IMR-90 (cell line): ENCODE measurements at regions not wholly inside any gene's neighbourhood (a gene's known extent, or its start where the extent isn't known, plus 50 kb on each side); places are given as distances from the start of the nearest gene placed in this dataset.

Experiments used
- ATAC-seq: fragments of 200-7000 bp; cut with Tn5 transposase; 2 replicates; pipeline ENCODE4 v1.9.1; 2020; ENCODE audit warnings: low read depth, mild to moderate bottlenecking, moderate library complexity
- BruUV-seq: library from RNA; stranded (reverse); fragments of 400-500 nt; replicated peaks from 2 replicates; lab custom pipeline; 2021; lab: Mats Ljungman, UMichigan
- CTCF ChIA-PET: fragments of 300-600 bp; formaldehyde crosslinking; extraction: SDS; loops from one replicate; lab custom pipeline; 2021; ENCODE audit warnings: antibody characterized with exemption; lab: Yijun Ruan, JAX
- POLR2A ChIA-PET: fragments of 300-600 bp; sonication (Branson Sonifier 250); formaldehyde crosslinking; loops from one replicate; lab custom pipeline; 2022; ENCODE audit warnings: antibody characterized with exemption; ENCODE audit not compliant: unreplicated experiment; lab: Charles Lee
- DNase-seq: peaks from one replicate; pipeline ENCODE4 v3.0.0; 2013
- H2AFZ ChIP-seq: replicated peaks from 2 replicates; pipeline ENCODE3; 2013; ENCODE audit warnings: low read length, mild to moderate bottlenecking; ENCODE audit not compliant: poor library complexity
- H2AK5ac ChIP-seq: 2 replicates; pipeline ENCODE4 v1.6.1; 2013; ENCODE audit warnings: low read depth, low read length, inconsistent platforms
- H2AK9ac ChIP-seq: replicated peaks from 2 replicates; pipeline ENCODE3; 2013; ENCODE audit warnings: mild to moderate bottlenecking, low read depth, low read length, moderate library complexity; ENCODE audit not compliant: poor library complexity
- H2BK120ac ChIP-seq: 2 replicates; pipeline ENCODE4 v1.6.1; 2013; ENCODE audit warnings: low read depth, low read length, inconsistent platforms
- H2BK15ac ChIP-seq: 3 replicates; pipeline ENCODE4 v1.6.1; 2013; ENCODE audit warnings: low read depth, low read length, inconsistent platforms
- H2BK20ac ChIP-seq: 2 replicates; pipeline ENCODE4 v1.6.1; 2013; ENCODE audit warnings: low read depth, mild to moderate bottlenecking, inconsistent platforms, low read length, moderate library complexity
- H2BK5ac ChIP-seq: 2 replicates; pipeline ENCODE4 v1.6.1; 2013; ENCODE audit warnings: mild to moderate bottlenecking, low read depth, low read length, inconsistent platforms; ENCODE audit not compliant: poor library complexity, severe bottlenecking
- H3K14ac ChIP-seq: replicated peaks from 2 replicates; pipeline ENCODE4 v1.6.1; 2013; ENCODE audit warnings: low read depth, low read length, inconsistent platforms
- H3K18ac ChIP-seq: 2 replicates; pipeline ENCODE4 v1.6.1; 2013; ENCODE audit warnings: low read depth, low read length, control low read depth
- H3K23ac ChIP-seq: 2 replicates; pipeline ENCODE4 v1.6.1; 2013; ENCODE audit warnings: low read depth, low read length, inconsistent platforms
- H3K27ac ChIP-seq: 2 replicates; pipeline ENCODE4 v1.5.1; 2013; ENCODE audit warnings: mild to moderate bottlenecking, control low read depth, low read length; ENCODE audit not compliant: insufficient read depth
- H3K27me3 ChIP-seq: 2 replicates; pipeline ENCODE4 v1.6.1; 2013; ENCODE audit warnings: low read length; ENCODE audit not compliant: control insufficient read depth, insufficient read depth
- H3K36me3 ChIP-seq: 2 replicates; pipeline ENCODE4 v1.6.1; 2013; ENCODE audit warnings: low read length, mixed read lengths; ENCODE audit not compliant: control insufficient read depth, insufficient read depth
- H3K4ac ChIP-seq: 2 replicates; pipeline ENCODE4 v1.6.1; 2013; ENCODE audit warnings: low read depth, low read length, inconsistent platforms
- H3K4me1 ChIP-seq: 2 replicates; pipeline ENCODE4 v1.6.1; 2013; ENCODE audit warnings: low read length, mixed read lengths; ENCODE audit not compliant: control insufficient read depth, insufficient read depth
- H3K4me2 ChIP-seq: 2 replicates; pipeline ENCODE4 v1.6.1; 2013; ENCODE audit warnings: low read depth, mild to moderate bottlenecking, control low read depth, low read length, moderate library complexity
- H3K4me3 ChIP-seq: 2 replicates; pipeline ENCODE4 v1.5.1; 2013; ENCODE audit warnings: low read depth, mild to moderate bottlenecking, control low read depth, low read length, moderate library complexity; ENCODE audit not compliant: insufficient read depth
- H3K56ac ChIP-seq: 2 replicates; pipeline ENCODE4 v1.6.1; 2013; ENCODE audit warnings: low read length, inconsistent platforms; ENCODE audit not compliant: insufficient read depth; ENCODE audit errors: extremely low read depth
- H3K79me1 ChIP-seq, 2 experiments: 2 replicates each; pipeline ENCODE4 v1.6.1; 2013; ENCODE audit warnings: low read length in 2 of 2, inconsistent platforms in 1 of 2, low read depth in 1 of 2
- H3K9ac ChIP-seq: 2 replicates; pipeline ENCODE4 v1.6.1; 2013; ENCODE audit warnings: low read depth, low read length, control low read depth
- H3K9me1 ChIP-seq: 2 replicates; pipeline ENCODE4 v1.6.1; 2013; ENCODE audit warnings: low read length, inconsistent platforms; ENCODE audit not compliant: insufficient read depth
- H3K9me3 ChIP-seq: 2 replicates; pipeline ENCODE4 v1.6.1; 2013; ENCODE audit warnings: low read length; ENCODE audit not compliant: control insufficient read depth, insufficient read depth
- H4K20me1 ChIP-seq: 2 replicates; pipeline ENCODE4 v1.6.1; 2013; ENCODE audit warnings: low read length, inconsistent platforms; ENCODE audit not compliant: insufficient read depth
- H4K5ac ChIP-seq: 2 replicates; pipeline ENCODE4 v1.6.1; 2013; ENCODE audit warnings: mild to moderate bottlenecking, low read depth, low read length, control low read depth
- H4K8ac ChIP-seq, 2 experiments: 2 replicates each; pipeline ENCODE4 v1.6.1; 2013; ENCODE audit warnings: low read depth in 2 of 2, low read length in 2 of 2, control low read depth in 1 of 2, inconsistent platforms in 1 of 2
- H4K91ac ChIP-seq: 2 replicates; pipeline ENCODE4 v1.6.1; 2013; ENCODE audit warnings: low read depth, low read length, inconsistent platforms; ENCODE audit not compliant: insufficient read depth
- WGBS, 2 experiments: methylation state at CpG; one replicate each; pipeline versions ENCODE4 v1.1.5 to v1.1.7; 2013; ENCODE audit warnings: missing lambda C conversion rate in 2 of 2; ENCODE audit not compliant: insufficient read length in 1 of 2; ENCODE audit errors: extremely low coverage in 2 of 2; 5-methylcytosine and 5-hydroxymethylcytosine counted together
- dilution Hi-C: fragments of 300-500 bp; cut with HindIII; formaldehyde crosslinking; loops from one replicate; pipeline ENCODE4 v1.14.3; 2018; ENCODE audit warnings: low sequenced_read_pairs; ENCODE audit not compliant: unreplicated experiment
- in situ Hi-C: fragments of 300-500 bp; cut with MboI; formaldehyde crosslinking; loops from 3 replicates; pipeline ENCODE4 v1.14.3; 2019; ENCODE audit warnings: low sequenced_read_pairs, inconsistent platforms, mixed read lengths
- intact Hi-C: fragments of 100-400 bp; cut with micrococcal nuclease; formaldehyde crosslinking; loops from 2 replicates; pipeline ENCODE4 v1.10.0; 2022
- TF ChIP-seq, protein P1 (sequence below): conservative IDR thresholded peaks from 2 replicates; pipeline ENCODE4 v1.5.1; 2012; ENCODE audit warnings: mild to moderate bottlenecking, low read depth, low read length, improper control_type of control experiment

GRCh38 chr2:212854771-212855170 lies 296.6 kb downstream of the IKZF2 start:
- no peak for DNase-seq
- H4K91ac ChIP-seq: no peak overlapping the region
- H4K5ac ChIP-seq: no peak overlapping the region
- ATAC-seq: no peak
- no peak overlapping the region for H2BK15ac ChIP-seq
- no peak overlapping the region for H3K9ac ChIP-seq
- no peak overlapping the region for H3K4me3 ChIP-seq
- no peak overlapping the region for H2AK5ac ChIP-seq
- no peak overlapping the region for H3K18ac ChIP-seq
- no peak overlapping the region for H2BK120ac ChIP-seq
- H2AK9ac ChIP-seq: no peak overlapping the region
- TF ChIP-seq, protein P1, sequence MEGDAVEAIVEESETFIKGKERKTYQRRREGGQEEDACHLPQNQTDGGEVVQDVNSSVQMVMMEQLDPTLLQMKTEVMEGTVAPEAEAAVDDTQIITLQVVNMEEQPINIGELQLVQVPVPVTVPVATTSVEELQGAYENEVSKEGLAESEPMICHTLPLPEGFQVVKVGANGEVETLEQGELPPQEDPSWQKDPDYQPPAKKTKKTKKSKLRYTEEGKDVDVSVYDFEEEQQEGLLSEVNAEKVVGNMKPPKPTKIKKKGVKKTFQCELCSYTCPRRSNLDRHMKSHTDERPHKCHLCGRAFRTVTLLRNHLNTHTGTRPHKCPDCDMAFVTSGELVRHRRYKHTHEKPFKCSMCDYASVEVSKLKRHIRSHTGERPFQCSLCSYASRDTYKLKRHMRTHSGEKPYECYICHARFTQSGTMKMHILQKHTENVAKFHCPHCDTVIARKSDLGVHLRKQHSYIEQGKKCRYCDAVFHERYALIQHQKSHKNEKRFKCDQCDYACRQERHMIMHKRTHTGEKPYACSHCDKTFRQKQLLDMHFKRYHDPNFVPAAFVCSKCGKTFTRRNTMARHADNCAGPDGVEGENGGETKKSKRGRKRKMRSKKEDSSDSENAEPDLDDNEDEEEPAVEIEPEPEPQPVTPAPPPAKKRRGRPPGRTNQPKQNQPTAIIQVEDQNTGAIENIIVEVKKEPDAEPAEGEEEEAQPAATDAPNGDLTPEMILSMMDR: no peak
- dilution Hi-C loops: no loop called here
- no peak overlapping the region for H2BK20ac ChIP-seq
- H3K4ac ChIP-seq: no peak overlapping the region
- H3K9me3 ChIP-seq: no peaks in the 10 kb centered on the region
- H3K56ac ChIP-seq: no peak overlapping the region
- H3K23ac ChIP-seq: no peak overlapping the region
- no peak overlapping the region for H3K4me2 ChIP-seq
- H3K36me3 ChIP-seq: no peaks in the 10 kb centered on the region
- intact Hi-C loops: no loop called here
- H3K4me1 ChIP-seq: peaks cover 1% of the 10 kb centered on the region; the same call in 1 of the 2 replicates
- H4K20me1 ChIP-seq: no peaks in the 10 kb centered on the region
- 94% methylated on average over 3 of the region's 4 CpGs; no CpG with 5 or more reads in 1 of the 2 experiments for WGBS, 2 experiments
- BruUV-seq: no TSS peak
- no peak overlapping the region for H2AFZ ChIP-seq
- no peak overlapping the region for H3K27ac ChIP-seq
- in situ Hi-C loops: no loop called here
- H3K27me3 ChIP-seq: no peaks in the 10 kb centered on the region
- ChIA-PET POLR2A (no interaction called here), CTCF (no interaction called here)
- no peak overlapping the region for H3K14ac ChIP-seq
- no peaks in the 10 kb centered on the region for H3K79me1 ChIP-seq
- H3K9me1 ChIP-seq: no peaks in the 10 kb centered on the region
- no peak overlapping the region for H2BK5ac ChIP-seq
- no peak overlapping the region for H4K8ac ChIP-seq
